Panc1 (cell line): ENCODE measurements at regions not wholly inside any gene's neighbourhood (a gene's known extent, or its start where the extent isn't known, plus 50 kb on each side); places are given as distances from the start of the nearest gene placed in this dataset.

Source experiments
- CTCF ChIP-seq: fragments of 450-650 bp; IDR thresholded peaks from 2 replicates; pipeline ENCODE4 v1.5.1; 2017; ENCODE audit warnings: mild to moderate bottlenecking
- POLR2AphosphoS5 ChIP-seq: IDR thresholded peaks from 2 replicates; pipeline ENCODE4 v1.6.1; 2012; ENCODE audit warnings: mild to moderate bottlenecking, low read depth, low read length, moderate library complexity
- TF ChIP-seq, protein P1 (sequence below), 2 experiments: IDR thresholded peaks; 2 replicates each; pipeline ENCODE4 v1.6.1; 2011 to 2012; ENCODE audit warnings: low read depth in 2 of 2, control low read depth in 1 of 2, low read length in 1 of 2, mild to moderate bottlenecking in 1 of 2, moderate library complexity in 1 of 2; ENCODE audit not compliant: insufficient read depth in 1 of 2

GRCh38 chrX:63511361-63511760 is 160.2 kb upstream of the SPIN4 start:
- TF ChIP-seq CTCF (no peak), POLR2AphosphoS5 (no peak)
- TF ChIP-seq, protein P1, sequence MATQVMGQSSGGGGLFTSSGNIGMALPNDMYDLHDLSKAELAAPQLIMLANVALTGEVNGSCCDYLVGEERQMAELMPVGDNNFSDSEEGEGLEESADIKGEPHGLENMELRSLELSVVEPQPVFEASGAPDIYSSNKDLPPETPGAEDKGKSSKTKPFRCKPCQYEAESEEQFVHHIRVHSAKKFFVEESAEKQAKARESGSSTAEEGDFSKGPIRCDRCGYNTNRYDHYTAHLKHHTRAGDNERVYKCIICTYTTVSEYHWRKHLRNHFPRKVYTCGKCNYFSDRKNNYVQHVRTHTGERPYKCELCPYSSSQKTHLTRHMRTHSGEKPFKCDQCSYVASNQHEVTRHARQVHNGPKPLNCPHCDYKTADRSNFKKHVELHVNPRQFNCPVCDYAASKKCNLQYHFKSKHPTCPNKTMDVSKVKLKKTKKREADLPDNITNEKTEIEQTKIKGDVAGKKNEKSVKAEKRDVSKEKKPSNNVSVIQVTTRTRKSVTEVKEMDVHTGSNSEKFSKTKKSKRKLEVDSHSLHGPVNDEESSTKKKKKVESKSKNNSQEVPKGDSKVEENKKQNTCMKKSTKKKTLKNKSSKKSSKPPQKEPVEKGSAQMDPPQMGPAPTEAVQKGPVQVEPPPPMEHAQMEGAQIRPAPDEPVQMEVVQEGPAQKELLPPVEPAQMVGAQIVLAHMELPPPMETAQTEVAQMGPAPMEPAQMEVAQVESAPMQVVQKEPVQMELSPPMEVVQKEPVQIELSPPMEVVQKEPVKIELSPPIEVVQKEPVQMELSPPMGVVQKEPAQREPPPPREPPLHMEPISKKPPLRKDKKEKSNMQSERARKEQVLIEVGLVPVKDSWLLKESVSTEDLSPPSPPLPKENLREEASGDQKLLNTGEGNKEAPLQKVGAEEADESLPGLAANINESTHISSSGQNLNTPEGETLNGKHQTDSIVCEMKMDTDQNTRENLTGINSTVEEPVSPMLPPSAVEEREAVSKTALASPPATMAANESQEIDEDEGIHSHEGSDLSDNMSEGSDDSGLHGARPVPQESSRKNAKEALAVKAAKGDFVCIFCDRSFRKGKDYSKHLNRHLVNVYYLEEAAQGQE (IDR thresholded peaks at IDR 0.05; ENCODE audit: insufficient read depth in 1 of 2, low read depth in 2 of 2, low read length in 1 of 2) = no peak
